HepG2 (cell line): ENCODE measurements at regions not wholly inside any gene's neighbourhood (a gene's known extent, or its start where the extent isn't known, plus 50 kb on each side); places are given as distances from the start of the nearest gene placed in this dataset.

Experiments
- ATAC-seq: fragments of 200-7000 bp; cut with Tn5 transposase; 3 replicates; pipeline ENCODE4 v1.9.1; 2020; ENCODE audit warnings: mild to moderate bottlenecking, moderate library complexity
- BruUV-seq: library from RNA; stranded (reverse); fragments of 400-500 nt; replicated peaks from 2 replicates; lab custom pipeline; 2021; lab: Mats Ljungman, UMichigan
- CTCF ChIA-PET: fragments of 300-600 bp; formaldehyde crosslinking; extraction: SDS; loops from one replicate; lab custom pipeline; 2021; ENCODE audit warnings: low total read pairs, inconsistent platforms, low intra/inter-chr PET ratio; lab: Yijun Ruan, JAX
- POLR2A ChIA-PET: fragments of 350-600 bp; sonication (Branson Sonifier 250); formaldehyde crosslinking; loops from one replicate; lab custom pipeline; 2020; ENCODE audit warnings: antibody characterized with exemption, inconsistent platforms; lab: Yijun Ruan, JAX
- DNase-seq: peaks from one replicate; pipeline ENCODE4 v3.0.0-alpha.2; 2015; ENCODE audit warnings: low spot score
- FAIRE-seq: peaks from 3 replicates; lab custom pipeline; 2011; peaks lifted over from hg19 to GRCh38; lab: Jason Lieb, UNC
- H2AFZ ChIP-seq: one replicate; pipeline ENCODE4 v1.6.1; 2011; ENCODE audit warnings: low read length, inconsistent platforms
- H3K27ac ChIP-seq: fragments of 300-600 bp; 3 replicates; pipeline ENCODE4 v1.8.0; 2011; ENCODE audit warnings: mixed run types, mild to moderate bottlenecking, mixed read lengths, low read length, inconsistent platforms; ENCODE audit not compliant: insufficient read depth; ENCODE audit errors: extremely low read length
- H3K27me3 ChIP-seq, 2 experiments: fragments of 200-600 bp in 1 of 2; 2 replicates in 1 of 2; 3 replicates in 1 of 2; pipeline versions ENCODE4 v1.6.0 to v1.8.0; 2011; ENCODE audit warnings: low read length in 2 of 2, mild to moderate bottlenecking in 2 of 2, moderate library complexity in 2 of 2, inconsistent platforms in 1 of 2; ENCODE audit not compliant: insufficient read depth in 2 of 2, control insufficient read depth in 1 of 2
- H3K36me3 ChIP-seq, 2 experiments: fragments of 200-600 bp in 1 of 2; replicated peaks in 1 of 2; 2 replicates in 1 of 2; 3 replicates in 1 of 2; pipeline versions ENCODE4 v1.5.1 to v1.8.0; 2011; ENCODE audit warnings: low read length in 2 of 2, inconsistent platforms in 1 of 2; ENCODE audit not compliant: insufficient read depth in 2 of 2, control insufficient read depth in 1 of 2
- H3K4me1 ChIP-seq: 2 replicates; pipeline ENCODE4 v1.5.1; 2012; ENCODE audit warnings: low read length, inconsistent platforms; ENCODE audit not compliant: insufficient read depth
- H3K4me2 ChIP-seq: 2 replicates; pipeline ENCODE4 v1.6.0; 2011; ENCODE audit warnings: low read depth, low read length, inconsistent platforms
- H3K4me3 ChIP-seq, 3 experiments: fragments of 200-600 bp in 1 of 3; sonication (generic), shearing (Covaris generic) in 1 of 3; replicated peaks in 1 of 3; 2 replicates each; pipeline ENCODE4 v1.5.1; 2011 to 2016; ENCODE audit warnings: low read length in 3 of 3, inconsistent platforms in 2 of 3, low read depth in 2 of 3, mild to moderate bottlenecking in 2 of 3, control low read depth in 1 of 3, mixed read lengths in 1 of 3; ENCODE audit not compliant: insufficient read depth in 1 of 3
- H3K79me2 ChIP-seq: one replicate; pipeline ENCODE4 v1.6.1; 2011; ENCODE audit warnings: low read length, inconsistent platforms; ENCODE audit not compliant: insufficient read depth
- H3K9ac ChIP-seq: 2 replicates; pipeline ENCODE4 v1.6.0; 2011; ENCODE audit warnings: mild to moderate bottlenecking, low read depth, low read length, inconsistent platforms; ENCODE audit not compliant: insufficient read depth
- H3K9me3 ChIP-seq: 2 replicates; pipeline ENCODE4 v1.5.1; 2012; ENCODE audit warnings: mild to moderate bottlenecking, low read length
- H4K20me1 ChIP-seq: 2 replicates; pipeline ENCODE4 v1.6.0; 2011; ENCODE audit warnings: inconsistent platforms, mild to moderate bottlenecking, low read length, moderate library complexity; ENCODE audit not compliant: insufficient read depth
- CENPBD1 ChIP-seq: sonication (generic); formaldehyde crosslinking; IDR thresholded peaks from 2 replicates; pipeline ENCODE4 v1.8.0; 2022; ENCODE audit warnings: missing genetic modification reagents, low read depth, mild to moderate bottlenecking, borderline replicate concordance
- EEA1 ChIP-seq: sonication (generic); formaldehyde crosslinking; IDR thresholded peaks from 2 replicates; pipeline ENCODE4 v1.5.1; 2020; ENCODE audit warnings: mild to moderate bottlenecking, missing genetic modification reagents, borderline replicate concordance
- GATAD2A ChIP-seq: IDR thresholded peaks from 2 replicates; pipeline ENCODE4 v1.6.1; 2016
- GLMP ChIP-seq: sonication (generic); formaldehyde crosslinking; IDR thresholded peaks from 2 replicates; pipeline ENCODE4 v1.9.0; 2021; ENCODE audit warnings: missing genetic modification reagents, mild to moderate bottlenecking, borderline replicate concordance
- HDAC1 ChIP-seq: sonication (generic); formaldehyde crosslinking; IDR thresholded peaks from 2 replicates; pipeline ENCODE4 v1.5.1; 2020; ENCODE audit warnings: mild to moderate bottlenecking, missing genetic modification reagents
- HDAC2 ChIP-seq: sonication (generic); formaldehyde crosslinking; IDR thresholded peaks from 2 replicates; pipeline ENCODE4 v1.4.0; 2020; ENCODE audit warnings: missing genetic modification reagents
- MEIS1 ChIP-seq: sonication (generic); formaldehyde crosslinking; IDR thresholded peaks from 2 replicates; pipeline ENCODE4 v1.9.0; 2021; ENCODE audit warnings: mild to moderate bottlenecking, missing genetic modification reagents, moderate library complexity, borderline replicate concordance
- NPAS2 ChIP-seq: sonication (generic); formaldehyde crosslinking; IDR thresholded peaks from 2 replicates; pipeline ENCODE4 v1.8.0; 2022; ENCODE audit warnings: mild to moderate bottlenecking, missing genetic modification reagents, borderline replicate concordance
- NRL ChIP-seq: sonication (generic); formaldehyde crosslinking; IDR thresholded peaks from 2 replicates; pipeline ENCODE4 v1.5.0; 2020; ENCODE audit warnings: missing genetic modification reagents, mild to moderate bottlenecking, moderate library complexity, borderline replicate concordance
- PRDM4 ChIP-seq: sonication (generic); formaldehyde crosslinking; IDR thresholded peaks from 2 replicates; pipeline ENCODE4 v1.9.0; 2021; ENCODE audit warnings: missing genetic modification reagents, borderline replicate concordance
- SP2 ChIP-seq: sonication (generic); formaldehyde crosslinking; IDR thresholded peaks from 2 replicates; pipeline ENCODE4 v1.5.1; 2020; ENCODE audit warnings: mild to moderate bottlenecking, missing genetic modification reagents
- ZNF296 ChIP-seq: sonication (generic); formaldehyde crosslinking; conservative IDR thresholded peaks from 2 replicates; pipeline ENCODE4 v1.5.0; 2020; ENCODE audit warnings: mild to moderate bottlenecking, missing genetic modification reagents
- ZNF558 ChIP-seq: sonication (generic); formaldehyde crosslinking; IDR thresholded peaks from 2 replicates; pipeline ENCODE4 v1.9.0; 2022; ENCODE audit warnings: mild to moderate bottlenecking, missing genetic modification reagents, borderline replicate concordance
- in situ Hi-C: cut with HindIII; loops from 2 replicates; pipeline ENCODE4 v1.10.0; 2017; ENCODE audit warnings: low pct_unique_long_range_greater_than_20kb; ENCODE audit not compliant: extremely low pct_ligation_motif_present
- intact Hi-C: fragments of 100-400 bp; cut with micrococcal nuclease; formaldehyde crosslinking; loops from one replicate; pipeline ENCODE4 v1.10.0; 2022; ENCODE audit not compliant: unreplicated experiment

- Histone ChIP-seq H3K27ac (no peak overlapping the region), H3K27me3 (no peaks in the 10 kb centered on the region), H3K4me2 (no peak overlapping the region), H3K4me1 (no peaks in the 10 kb centered on the region), H3K36me3 (no peaks in the 10 kb centered on the region)
- no TSS peak for BruUV-seq
- no peak for TF ChIP-seq NRL (CRISPR knock-in tag)
- TF ChIP-seq CENPBD1 (CRISPR knock-in tag), result no peak
- TF ChIP-seq HDAC2, result no peak
- no peak for TF ChIP-seq HDAC1 (CRISPR knock-in tag)
- no peak for TF ChIP-seq ZNF558 (CRISPR knock-in tag)
- no peak for TF ChIP-seq NPAS2 (CRISPR knock-in tag)
- no peak for TF ChIP-seq GLMP
- no peak for TF ChIP-seq ZNF296
- no peak for TF ChIP-seq GATAD2A (CRISPR knock-in tag)
- no peak for TF ChIP-seq EEA1 (CRISPR knock-in tag)
- no peak for TF ChIP-seq SP2 (CRISPR knock-in tag)
- TF ChIP-seq PRDM4 (CRISPR knock-in tag), result no peak
- no peak for TF ChIP-seq MEIS1 (CRISPR knock-in tag)
- TF ChIP-seq, all 625 proteins: peak for 0
- ChIA-PET POLR2A (no interaction called here), CTCF (no interaction called here)
- Histone ChIP-seq H3K9ac (no peak overlapping the region), H2AFZ (no peak overlapping the region), H3K79me2 (no peaks in the 10 kb centered on the region), H3K9me3 (no peaks in the 10 kb centered on the region), H4K20me1 (no peaks in the 10 kb centered on the region), H3K4me3 (no peak overlapping the region)
- FAIRE-seq, result no peak
- in situ Hi-C loops (no loop called here), intact Hi-C loops (no loop called here)
- no peak for ATAC-seq
- DNase-seq, result no peak
These were observed 328.0 kb upstream of the SOX2 start for GRCh38 chr3:181383760-181384159.
